HG03378 (cell line): ENCODE measurements at regions not wholly inside any gene's neighbourhood (a gene's known extent, or its start where the extent isn't known, plus 50 kb on each side); places are given as distances from the start of the nearest gene placed in this dataset.
"Not testable (repeated sequence)": the region's sequence is repeated elsewhere in the genome, so short reads cannot be mapped to it uniquely, and the experiment has no call there.

ENCODE experiments used
- ATAC-seq: cut with Tn5 transposase; IDR thresholded peaks from one replicate; pipeline ENCODE4 v1.9.1; 2021; ENCODE audit warnings: mild to moderate bottlenecking, moderate library complexity; ENCODE audit not compliant: unreplicated experiment

DNA sequence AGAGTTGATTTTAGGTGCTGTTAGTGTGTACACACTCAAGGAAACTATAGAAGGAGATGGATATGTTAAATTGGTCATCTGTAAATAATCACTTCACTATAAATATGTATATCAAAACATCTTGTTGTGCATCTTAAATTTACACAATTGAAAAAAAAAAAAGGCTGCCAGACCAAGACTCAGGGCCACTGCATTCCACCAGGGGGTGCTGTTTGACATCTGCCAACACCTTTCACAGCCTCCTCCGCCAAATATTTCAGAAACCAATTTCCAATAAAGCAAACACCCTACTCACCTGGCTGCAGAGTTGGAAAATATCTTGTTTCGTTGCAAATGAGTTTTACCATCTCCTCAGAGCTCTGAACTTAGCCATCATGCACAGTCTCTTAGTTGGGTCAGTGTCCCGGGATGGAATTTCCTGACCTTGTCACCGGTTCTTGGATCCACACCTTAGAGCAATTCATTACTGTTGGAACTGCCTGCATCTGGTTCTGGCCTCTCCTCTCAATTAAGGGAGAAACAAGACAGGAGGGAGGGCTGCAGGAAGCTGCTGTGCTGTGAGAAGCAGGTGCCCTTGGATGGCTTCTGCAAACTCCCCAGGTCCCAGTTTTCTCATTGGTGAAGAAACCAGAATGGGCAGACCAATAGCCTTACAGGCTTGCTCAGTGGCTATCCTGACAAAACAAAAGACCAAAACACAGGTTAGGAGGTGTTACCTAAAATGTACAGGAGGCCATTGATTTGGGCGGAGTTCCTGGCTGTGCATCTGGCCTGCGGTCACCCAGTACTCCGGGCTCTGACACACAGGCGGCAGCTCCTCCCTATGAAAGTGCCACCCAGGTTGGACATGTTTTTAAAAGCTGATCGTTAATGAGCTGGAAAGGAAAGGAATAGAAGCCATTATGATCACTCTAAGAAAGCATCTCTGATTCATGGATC lies 746.6 kb downstream of the UQCRFS1 start:
- no peak for ATAC-seq

DNA sequence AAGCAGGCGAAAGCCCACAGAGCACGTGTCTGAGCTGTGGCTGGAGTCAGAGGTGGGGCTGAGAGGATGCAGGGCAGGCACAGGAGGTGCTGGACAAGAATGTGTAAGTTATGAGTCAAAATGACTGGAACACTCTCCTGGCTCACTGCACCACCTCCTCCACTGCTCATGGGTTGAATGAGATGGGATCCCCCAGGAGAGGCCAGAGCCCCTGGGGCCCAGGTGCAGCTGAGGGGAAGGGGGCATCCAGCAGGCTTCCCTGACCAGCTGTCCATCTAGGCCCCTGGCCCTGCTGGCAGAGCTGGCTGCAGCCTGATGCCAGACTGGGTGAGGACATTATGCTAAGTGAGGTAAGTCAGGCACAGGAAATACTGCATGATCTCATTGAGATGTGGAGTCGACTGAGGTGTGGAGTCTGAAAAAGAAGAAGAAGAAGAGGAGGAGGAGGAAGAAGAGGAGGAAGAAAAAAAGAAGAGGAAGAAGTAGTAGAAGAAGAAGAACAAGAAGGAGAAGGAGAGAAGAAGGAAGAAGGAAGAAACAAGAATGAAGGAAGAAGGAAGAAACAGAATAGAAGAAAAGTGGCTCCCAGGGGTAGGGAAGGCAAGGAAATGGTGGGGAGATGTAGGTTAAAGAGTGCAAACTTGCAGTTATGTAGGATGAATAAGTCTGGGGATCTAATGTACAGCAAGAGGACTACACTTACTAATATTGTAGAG lies 747.4 kb downstream of the UQCRFS1 start:
- ATAC-seq, result no peak

DNA sequence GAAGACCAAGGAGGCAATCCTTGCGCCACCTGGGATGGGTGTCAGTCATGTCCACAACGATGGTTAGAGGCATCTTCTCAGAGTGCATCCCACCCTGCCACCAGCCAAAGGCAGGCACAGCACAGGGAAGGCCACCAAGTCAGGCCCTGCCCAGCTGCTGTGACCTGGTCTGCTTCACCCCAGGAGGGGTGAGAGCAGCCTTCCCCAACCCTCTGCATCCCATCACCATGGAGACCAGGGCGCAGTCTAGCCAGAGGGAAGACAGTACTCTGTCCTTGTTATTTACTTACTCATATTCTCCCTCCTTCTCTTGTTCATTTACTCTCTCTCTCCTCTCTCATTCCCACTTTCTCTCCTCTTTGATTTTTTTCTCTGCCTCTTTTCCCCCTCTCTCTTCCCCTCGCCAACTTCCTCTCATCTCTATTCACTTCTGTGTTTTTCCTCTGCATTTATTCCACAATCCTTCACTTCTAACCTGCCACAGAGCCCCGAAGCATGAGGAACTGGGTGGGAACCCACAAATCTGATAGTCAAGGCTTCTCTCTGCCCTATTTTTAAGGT lies 749.4 kb downstream of the UQCRFS1 start:
- no peak for ATAC-seq

DNA sequence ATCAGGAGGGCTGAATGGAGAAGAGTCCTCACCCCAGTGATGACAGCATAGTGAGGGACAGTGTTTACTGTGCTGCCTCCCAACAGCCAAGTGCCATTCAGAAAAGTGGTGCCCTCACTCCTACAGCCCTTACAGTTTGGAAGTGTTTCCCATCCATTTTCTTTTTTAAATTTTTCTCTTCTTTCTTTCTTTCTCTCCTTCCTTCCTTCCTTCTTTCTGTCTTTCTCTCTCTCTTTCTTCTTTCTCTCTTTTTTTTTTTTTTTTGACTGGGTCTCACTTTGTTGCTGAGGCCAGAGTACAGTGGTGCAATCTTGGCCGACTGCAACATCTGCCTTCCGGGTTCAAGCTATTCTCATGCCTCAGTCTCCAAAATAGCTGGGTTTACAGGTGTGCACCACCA lies 755.3 kb downstream of the UQCRFS1 start:
- no peak for ATAC-seq

DNA sequence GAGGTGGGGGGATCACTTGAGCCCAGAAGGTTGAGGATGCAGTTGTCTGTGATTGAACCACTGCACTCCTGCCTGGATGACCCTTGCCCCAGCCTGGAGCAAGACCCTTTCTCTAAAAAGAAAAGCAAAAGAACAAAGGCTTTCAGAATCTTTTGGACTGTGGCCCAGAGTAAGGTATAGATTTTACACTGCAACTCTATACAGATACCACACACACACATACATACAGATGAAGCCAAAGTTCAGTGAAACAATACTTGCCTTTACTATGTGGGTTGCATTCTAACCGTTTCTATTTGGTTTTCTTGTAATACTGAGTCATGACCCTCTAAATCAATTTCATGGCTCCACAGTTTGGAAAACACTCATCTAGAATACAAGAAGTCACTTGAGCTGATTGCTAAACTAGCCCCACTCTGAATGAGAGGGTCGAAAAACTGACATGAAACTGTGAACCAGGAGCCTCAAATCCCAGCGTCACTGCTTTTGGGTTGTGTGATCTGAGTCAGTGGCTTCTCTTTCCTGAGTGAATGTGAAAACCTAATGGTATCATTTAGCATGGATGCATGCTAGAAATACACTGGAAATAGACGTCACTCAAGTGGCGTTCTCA lies 756.1 kb downstream of the UQCRFS1 start:
- no peak for ATAC-seq

DNA sequence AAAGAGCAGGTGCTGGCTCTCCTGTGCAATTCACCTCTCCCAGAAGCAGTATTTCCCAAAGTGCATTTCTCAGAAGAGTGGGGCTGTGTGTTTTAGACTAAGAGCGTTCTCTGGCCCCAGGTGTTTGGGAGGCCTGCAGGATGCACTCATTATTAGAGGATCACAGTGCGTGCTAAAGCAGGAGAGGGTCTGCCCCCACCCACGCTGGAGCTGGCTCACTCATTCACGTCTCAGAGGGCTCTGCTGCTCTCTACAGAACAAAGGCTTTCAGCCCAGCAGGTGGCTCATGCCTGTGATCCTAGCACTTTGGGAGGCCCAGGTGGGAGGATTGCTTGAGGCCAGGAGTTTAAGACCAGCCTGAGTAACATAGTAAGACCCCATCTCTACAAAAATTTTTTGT lies 756.7 kb downstream of the UQCRFS1 start:
- ATAC-seq, result no peak

DNA sequence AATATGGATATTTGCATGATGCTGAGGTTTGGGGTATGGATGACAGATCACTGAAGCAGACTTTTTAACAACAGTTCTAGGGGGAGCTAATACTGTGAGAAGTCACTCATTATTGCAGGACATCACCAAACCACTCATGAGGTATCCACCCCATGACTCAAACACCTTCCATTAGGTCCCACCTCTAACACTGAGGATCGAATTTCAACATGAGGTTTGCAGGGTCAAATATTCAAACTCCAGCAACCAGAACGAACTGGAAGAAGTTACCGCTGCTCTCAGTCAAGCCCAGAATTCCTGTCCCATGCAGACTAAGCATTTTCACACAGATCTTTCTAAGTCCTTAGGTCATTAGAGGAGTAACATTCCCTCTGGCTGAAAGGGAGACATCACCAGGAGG lies 758.9 kb downstream of the UQCRFS1 start:
- ATAC-seq, result no peak

DNA sequence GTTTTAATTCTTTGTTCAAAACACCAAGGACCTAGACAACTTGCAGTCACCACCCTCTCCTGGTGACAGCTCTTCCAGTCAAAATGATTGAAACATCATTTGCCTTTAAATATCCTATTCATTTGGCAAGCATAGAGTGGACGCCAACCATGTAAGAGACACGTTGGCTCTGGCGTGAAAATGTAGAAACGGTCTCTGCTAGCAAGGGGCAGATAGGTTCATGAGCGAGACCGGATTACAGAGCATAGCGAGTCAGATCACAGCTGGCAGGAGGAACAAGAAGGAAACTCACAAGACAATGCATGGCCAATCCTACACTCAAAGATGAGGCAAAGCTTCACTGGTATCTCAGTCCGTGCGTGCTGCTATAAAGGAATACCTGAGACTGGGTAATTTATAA lies 759.5 kb downstream of the UQCRFS1 start:
- ATAC-seq, result no peak

DNA sequence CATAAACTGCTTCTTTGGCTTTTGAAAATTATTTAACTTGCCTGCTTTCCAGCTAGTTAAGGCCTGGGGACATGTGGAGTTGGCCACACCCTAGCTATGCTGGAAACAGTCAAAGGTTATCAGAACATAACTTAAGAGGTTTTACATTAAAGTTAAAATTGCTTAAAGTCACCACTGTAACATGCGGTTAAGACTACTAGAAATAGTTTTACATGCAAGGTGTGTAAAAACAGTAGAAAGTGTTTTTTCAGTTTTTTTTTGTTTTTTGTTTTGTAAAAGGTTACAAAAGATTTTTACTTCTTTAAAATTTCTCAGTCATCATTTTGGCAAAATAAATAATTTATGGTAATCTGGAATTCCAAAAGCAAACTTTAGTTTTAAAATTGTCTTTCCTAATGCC lies 763.1 kb downstream of the UQCRFS1 start:
- ATAC-seq, result no peak

DNA sequence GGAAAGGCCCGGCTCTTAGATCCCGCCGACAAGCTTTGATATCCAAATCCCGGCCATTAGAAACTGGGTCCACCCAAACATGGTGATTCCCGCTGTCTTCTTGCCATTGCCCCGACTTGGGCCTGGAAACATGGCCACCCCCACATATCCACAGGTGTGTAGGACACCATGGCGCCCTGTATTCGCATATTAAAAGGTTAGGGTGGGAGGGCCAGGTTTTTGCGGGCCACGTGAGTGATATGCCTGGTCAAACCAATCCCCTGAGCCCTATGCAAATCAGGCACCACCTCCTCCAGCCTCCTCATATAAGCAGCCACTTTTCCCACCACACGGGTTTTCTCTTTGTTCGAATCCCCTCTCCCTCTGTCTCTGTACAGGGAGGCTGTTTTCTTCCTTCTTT lies 766.4 kb downstream of the UQCRFS1 start:
- no peak for ATAC-seq

DNA sequence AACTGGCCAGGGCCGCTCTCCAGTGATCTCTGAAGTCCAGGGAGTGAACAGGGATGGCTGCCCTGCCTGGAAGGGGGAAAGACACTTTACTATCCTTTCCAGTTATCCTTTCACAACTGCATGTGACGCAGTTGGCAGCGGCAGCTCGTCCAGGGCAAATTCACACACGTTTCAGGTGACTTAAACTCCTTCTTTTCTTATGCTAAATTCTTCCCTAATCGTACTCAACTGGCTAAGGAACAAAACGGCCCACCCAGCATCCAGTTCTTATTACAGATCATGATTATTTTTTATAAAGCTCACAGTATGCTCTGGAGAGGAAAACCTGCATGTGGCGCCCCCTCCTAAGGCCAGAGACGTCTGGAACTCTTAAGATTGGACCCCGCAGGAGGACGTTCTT lies 767.1 kb downstream of the UQCRFS1 start:
- no peak for ATAC-seq

DNA sequence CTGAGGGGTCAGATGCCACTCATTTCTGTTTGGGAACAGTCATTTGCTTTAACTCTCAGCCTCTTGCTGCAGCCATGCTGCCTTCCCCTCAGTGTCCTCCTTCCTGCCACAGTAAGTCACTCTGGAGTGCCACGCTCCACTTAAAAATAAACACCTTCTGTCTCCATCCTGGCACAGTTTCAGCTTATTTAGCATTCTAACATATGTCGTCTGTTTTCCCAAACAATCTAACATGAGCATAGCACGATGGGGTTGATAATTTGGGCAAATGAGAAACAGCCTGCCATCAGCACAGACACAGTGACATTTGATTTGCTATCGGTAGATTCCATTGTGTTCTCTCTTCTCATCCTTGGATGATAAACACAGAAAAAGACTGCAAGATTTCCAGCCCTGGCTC lies 768.6 kb downstream of the UQCRFS1 start:
- no peak for ATAC-seq

DNA sequence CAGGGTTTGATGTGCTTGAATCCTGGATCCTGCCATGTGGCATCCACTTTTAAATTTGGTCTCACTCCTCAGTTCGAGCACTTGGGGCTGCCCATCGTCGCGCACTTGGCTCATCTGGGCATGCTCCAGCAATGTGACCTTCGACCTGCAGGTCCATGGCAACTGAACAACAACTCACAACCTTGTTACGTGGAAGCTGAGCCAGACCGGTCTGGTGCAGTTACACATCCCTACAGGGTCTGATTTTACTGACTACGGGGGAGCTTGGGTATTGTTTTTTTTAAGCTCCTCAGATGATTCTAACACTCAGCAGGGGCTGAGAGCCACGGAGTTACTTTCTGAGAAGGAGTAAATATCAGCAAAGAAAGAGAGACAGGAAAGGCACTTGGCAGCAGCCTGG lies 769.6 kb downstream of the UQCRFS1 start:
- ATAC-seq, result no peak

DNA sequence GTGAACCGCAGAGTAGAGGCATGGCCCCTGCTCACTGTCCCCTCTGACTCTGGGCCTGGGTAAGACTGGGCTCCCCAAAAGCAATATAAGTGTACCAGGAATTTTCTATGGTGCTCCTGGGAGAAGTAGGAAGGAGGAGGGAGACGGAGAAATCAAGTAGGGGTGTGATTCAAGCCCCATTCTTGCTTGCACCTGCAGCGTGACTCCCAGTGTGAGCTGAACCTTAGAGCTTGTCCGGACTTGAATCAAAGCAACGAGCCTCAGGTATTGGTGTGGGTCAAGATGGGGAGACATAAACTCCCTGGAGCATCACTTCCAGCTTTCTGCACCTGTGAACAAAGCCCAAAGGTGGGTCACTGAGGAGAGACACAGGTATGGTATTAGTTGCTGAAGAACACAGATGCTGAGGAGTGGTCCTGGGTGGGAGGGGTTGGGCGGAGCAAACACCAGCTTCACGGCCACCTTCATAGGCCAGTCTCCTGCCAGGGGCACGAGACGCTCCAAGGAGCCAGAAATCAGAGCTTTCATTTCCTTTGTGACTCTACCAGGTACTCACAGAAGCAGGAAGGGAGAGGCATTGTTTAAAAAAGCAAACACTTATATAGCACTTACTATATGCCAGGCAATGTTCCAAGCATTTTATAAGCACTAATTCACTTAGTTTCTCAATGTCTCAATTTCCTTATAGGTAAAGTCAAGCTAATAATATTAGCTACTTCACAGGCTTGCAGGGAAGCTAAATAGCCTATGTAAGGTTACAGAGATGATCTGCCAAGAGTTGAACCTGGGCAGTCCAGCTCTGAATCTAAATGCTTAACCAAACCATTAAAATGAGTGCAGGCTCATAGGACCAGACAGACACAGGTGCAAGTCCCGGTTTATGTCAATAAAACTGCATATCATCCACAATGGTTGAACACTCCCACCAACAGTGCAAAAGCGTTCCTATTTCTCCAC lies 775.3 kb downstream of the UQCRFS1 start:
- ATAC-seq, result no peak

DNA sequence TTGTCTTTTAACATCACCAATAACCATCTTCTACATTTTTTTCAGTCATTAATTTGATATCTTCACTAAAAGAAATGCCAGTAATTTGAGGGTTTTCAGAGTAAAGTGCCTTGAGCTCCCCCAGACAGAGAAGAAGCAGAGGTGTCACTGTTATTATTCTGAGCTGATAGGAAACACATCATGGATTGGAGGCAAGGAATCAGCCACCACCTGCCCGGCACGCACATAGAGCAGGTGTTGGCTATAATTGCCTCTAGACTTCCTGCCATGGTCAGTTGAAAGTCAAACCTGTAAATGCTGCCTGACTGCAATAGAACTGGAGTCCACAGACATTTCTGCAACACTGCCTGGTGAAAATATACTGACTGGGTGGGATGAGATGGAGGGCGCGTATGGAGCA lies 776.6 kb downstream of the UQCRFS1 start:
- no peak for ATAC-seq

DNA sequence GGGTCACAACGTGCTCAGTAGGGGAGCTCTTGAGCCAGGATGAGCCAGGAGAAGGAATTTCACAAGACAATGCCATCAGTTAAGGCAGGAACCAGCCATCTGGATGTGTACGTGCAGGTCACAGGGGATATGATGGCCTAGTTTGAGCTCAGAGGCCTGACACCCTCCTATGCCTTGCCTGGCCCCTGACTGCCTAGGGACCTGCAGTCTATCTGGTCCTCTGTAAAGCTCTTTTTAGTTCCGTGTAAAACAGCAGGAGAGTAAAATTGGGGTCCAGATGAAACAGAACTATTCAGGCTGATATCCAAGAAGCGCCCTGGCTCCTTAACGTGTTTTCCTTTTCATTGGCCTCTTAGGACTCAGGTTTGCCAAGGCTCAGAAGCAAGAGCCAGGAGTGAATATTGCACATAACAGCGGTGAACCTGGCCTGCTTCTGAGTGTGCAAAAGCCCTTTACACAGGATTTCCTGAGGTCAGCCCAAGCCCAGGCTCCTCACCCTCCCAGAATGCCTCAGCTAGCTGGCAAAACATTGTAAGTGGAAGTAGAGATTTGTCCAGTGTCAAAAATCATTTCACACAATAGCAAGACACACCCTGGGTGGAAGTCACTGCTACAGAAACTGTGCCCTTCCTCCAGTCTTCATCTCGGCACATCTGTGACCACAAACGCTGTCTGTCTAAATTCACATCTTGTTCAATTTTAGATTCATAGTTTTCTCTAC lies 777.2 kb downstream of the UQCRFS1 start:
- no peak for ATAC-seq

DNA sequence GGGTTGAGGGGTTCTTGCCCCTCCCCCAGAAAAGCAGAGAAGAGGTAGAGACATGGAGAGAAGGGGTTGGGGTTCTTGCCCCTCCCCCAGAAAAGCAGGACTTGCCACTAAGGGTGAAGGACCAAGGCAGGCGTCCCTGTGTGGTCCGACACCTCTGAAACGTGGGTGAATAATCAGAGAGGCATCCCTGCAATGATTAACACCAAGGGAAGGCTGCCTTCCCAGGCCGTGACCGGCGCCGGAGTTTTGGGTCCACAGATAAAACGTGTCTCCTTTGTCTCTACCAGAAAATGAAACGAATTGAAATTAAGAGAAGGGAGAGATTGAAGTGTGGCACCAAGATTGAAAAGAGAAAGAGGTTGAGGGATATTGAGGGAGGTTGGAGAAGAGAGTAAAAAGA lies 778.2 kb downstream of the UQCRFS1 start:
- ATAC-seq, result not testable (repeated sequence)

DNA sequence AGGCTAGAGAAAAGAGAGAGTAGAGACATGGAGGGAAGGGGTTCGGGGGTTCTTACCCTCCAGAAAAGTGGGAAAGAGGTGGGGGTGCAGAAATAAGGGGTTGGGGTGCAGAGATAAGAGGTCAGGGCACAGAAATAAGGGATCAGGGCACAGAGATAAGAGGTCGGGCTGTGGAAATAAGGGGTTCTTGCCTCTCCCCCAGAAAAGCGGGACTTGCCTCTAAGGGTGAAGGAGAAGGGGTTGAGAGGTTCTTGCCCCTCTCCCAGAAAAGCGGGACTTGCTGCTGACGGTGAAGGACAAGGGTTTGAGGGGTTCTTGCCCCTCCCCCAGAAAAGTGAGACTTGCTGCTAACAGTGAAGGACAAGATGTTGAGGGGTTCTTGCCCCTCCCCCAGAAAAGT lies 778.6 kb downstream of the UQCRFS1 start:
- ATAC-seq, result not testable (repeated sequence)

DNA sequence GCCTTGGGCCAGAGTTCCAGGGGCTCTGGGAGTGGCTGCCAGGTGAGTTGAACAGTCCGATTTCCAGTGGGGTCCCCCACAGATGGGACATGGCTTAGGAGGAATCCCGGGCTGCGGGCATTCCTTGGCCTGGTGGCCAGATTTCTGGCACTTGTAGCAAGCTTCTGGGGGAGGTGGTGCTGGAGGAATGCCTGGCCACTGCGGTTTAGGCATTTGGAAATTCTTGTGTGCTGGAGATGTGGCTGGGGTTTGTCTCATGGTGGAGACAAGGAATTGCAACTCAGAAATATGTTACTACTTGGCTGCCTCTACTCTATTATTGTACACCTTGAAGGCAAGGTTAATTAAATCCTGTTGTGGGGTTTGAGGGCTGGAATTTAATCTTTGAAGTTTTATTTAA lies 779.8 kb downstream of the UQCRFS1 start:
- ATAC-seq, result not testable (repeated sequence)

DNA sequence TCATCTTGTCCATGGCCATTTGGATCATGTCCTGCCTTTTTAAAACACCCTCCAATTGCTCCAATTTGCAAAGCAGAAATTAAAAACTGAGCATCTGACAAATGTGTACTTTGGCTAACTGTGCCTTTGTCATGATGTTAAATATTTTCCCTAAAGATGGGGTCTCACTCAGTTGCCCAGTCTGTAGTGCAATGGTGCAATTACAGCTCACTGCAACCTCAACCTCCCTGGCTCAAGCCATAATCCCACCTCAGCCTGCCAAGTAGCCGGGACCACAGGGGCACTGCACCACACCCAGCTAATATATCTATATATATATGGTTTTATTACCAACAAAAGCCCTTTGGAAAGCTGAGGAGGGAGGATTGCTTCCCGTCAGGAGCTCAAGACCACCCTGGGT lies 782.7 kb downstream of the UQCRFS1 start:
- no peak for ATAC-seq
